NCI-H2029 treated with DMSO at 0.1 percent for 48 hours (cell line): ENCODE measurements at regions not wholly inside any gene's neighbourhood (a gene's known extent, or its start where the extent isn't known, plus 50 kb on each side); places are given as distances from the start of the nearest gene placed in this dataset.
"Not testable (repeated sequence)": the region's sequence is repeated elsewhere in the genome, so short reads cannot be mapped to it uniquely, and the experiment has no call there.

ENCODE experiments used
- DNase-seq: peaks from one replicate; lab custom pipeline; 2025; lab: John Stamatoyannopoulos, UW

GRCh38 chr16:16624367-16624766 is 245.4 kb downstream of the NPIPA7 start:
- not testable (repeated sequence) for DNase-seq

- not testable (repeated sequence) for DNase-seq
Measured at GRCh38 chr16:16625140-16625539, 246.2 kb downstream of the NPIPA7 start.

- not testable (repeated sequence) for DNase-seq
Measured at GRCh38 chr16:16627865-16628264, 248.9 kb downstream of the NPIPA7 start.

GRCh38 chr16:16638231-16638630 is 259.3 kb downstream of the NPIPA7 start:
- not testable (repeated sequence) for DNase-seq

GRCh38 chr16:16638714-16639113 is 259.8 kb downstream of the NPIPA7 start:
- not testable (repeated sequence) for DNase-seq

- DNase-seq: not testable (repeated sequence)
Measured at GRCh38 chr16:16643828-16644227, 264.9 kb downstream of the NPIPA7 start.

GRCh38 chr16:16648002-16648401 is 269.1 kb downstream of the NPIPA7 start:
- not testable (repeated sequence) for DNase-seq

- DNase-seq: not testable (repeated sequence)
Measured at GRCh38 chr16:16672180-16672812, 293.4 kb downstream of the NPIPA7 start.

GRCh38 chr16:16674820-16675219 is 295.9 kb downstream of the NPIPA7 start:
- DNase-seq: not testable (repeated sequence)

- not testable (repeated sequence) for DNase-seq
Measured at GRCh38 chr16:16721849-16722248, 342.9 kb downstream of the NPIPA7 start.

GRCh38 chr16:16722666-16723065 is 343.7 kb downstream of the NPIPA7 start:
- not testable (repeated sequence) for DNase-seq

- DNase-seq: not testable (repeated sequence)
Measured at GRCh38 chr16:16723819-16724519, 345.0 kb downstream of the NPIPA7 start.

GRCh38 chr16:16727048-16727447 is 348.1 kb downstream of the NPIPA7 start:
- not testable (repeated sequence) for DNase-seq

- DNase-seq: not testable (repeated sequence)
Measured at GRCh38 chr16:16742573-16742972, 363.6 kb downstream of the NPIPA7 start.

- DNase-seq: not testable (repeated sequence)
Measured at GRCh38 chr16:16754992-16755667, 376.2 kb downstream of the NPIPA7 start.

GRCh38 chr16:16763449-16763848 is 384.5 kb downstream of the NPIPA7 start:
- DNase-seq: no peak

GRCh38 chr16:16770717-16771116 is 391.8 kb downstream of the NPIPA7 start:
- DNase-seq: not testable (repeated sequence)

GRCh38 chr16:16774389-16774788 is 395.4 kb downstream of the NPIPA7 start:
- DNase-seq: no peak

- DNase-seq: no peak
Measured at GRCh38 chr16:16778332-16778731, 399.4 kb downstream of the NPIPA7 start.

- no peak for DNase-seq
Measured at GRCh38 chr16:16780588-16780987, 401.6 kb downstream of the NPIPA7 start.

GRCh38 chr16:16782153-16782552 is 403.2 kb downstream of the NPIPA7 start:
- no peak for DNase-seq

GRCh38 chr16:16788004-16788403 is 409.1 kb downstream of the NPIPA7 start:
- no peak for DNase-seq

GRCh38 chr16:16790597-16790996 is 411.7 kb downstream of the NPIPA7 start:
- no peak for DNase-seq
